ENCODE measurements at regions not wholly inside any gene's neighbourhood (a gene's known extent, or its start where the extent isn't known, plus 50 kb on each side); places are given as distances from the start of the nearest gene placed in this dataset.

GRCh38 chr9:20217596-20217995, 404.7 kb downstream of the MLLT3 start:
- H3F3A ChIP-seq (ENCODE audit: insufficient read depth, low read length) = no peaks in the 10 kb centered on the region
- no peak overlapping the region for H3K9ac ChIP-seq (ENCODE audit: low read length)
- no peaks in the 10 kb centered on the region for H3K27me3 ChIP-seq (ENCODE audit: insufficient read depth, low read length)
- H2AFZ ChIP-seq (ENCODE audit: low read length) = no peak overlapping the region
- H3K4me2 ChIP-seq (ENCODE audit: low read length) = no peak overlapping the region
- no peaks in the 10 kb centered on the region for H4K20me1 ChIP-seq (ENCODE audit: insufficient read depth, low read length)
- H3K4me3 ChIP-seq (ENCODE audit: low read depth, low read length, poor library complexity, severe bottlenecking) = no peak overlapping the region
- H3K36me3 ChIP-seq (ENCODE audit: insufficient read depth, low read length) = no peaks in the 10 kb centered on the region
- no peaks in the 10 kb centered on the region for H3K79me2 ChIP-seq (ENCODE audit: insufficient read depth, low read length)
- H3K4me1 ChIP-seq (ENCODE audit: insufficient read depth, low read length, severe bottlenecking) = no peaks in the 10 kb centered on the region
- H3K9me2 ChIP-seq (ENCODE audit: low read depth, low read length) = no peaks in the 10 kb centered on the region
- H3K9me3 ChIP-seq (ENCODE audit: low read length) = no peaks in the 10 kb centered on the region
- TF ChIP-seq CTCF (IDR thresholded peaks at IDR 0.05; ENCODE audit: low read length) = no peak
- TF ChIP-seq EZH2 (IDR thresholded peaks at IDR 0.05; ENCODE audit: borderline replicate concordance, low read length) = no peak
- H3K27ac ChIP-seq (ENCODE audit: low read depth, low read length, poor library complexity, severe bottlenecking) = no peak overlapping the region

GRCh38 chr9:20216438-20216837, 405.9 kb downstream of the MLLT3 start:
- TF ChIP-seq CTCF (IDR thresholded peaks at IDR 0.05; ENCODE audit: low read length) (no peak), EZH2 (IDR thresholded peaks at IDR 0.05; ENCODE audit: borderline replicate concordance, low read length) (no peak)

GRCh38 chr9:20215552-20215951, 406.7 kb downstream of the MLLT3 start:
- Histone ChIP-seq H4K20me1 (ENCODE audit: insufficient read depth, low read length) (no peaks in the 10 kb centered on the region), H2AFZ (ENCODE audit: low read length) (no peak overlapping the region), H3K9me3 (ENCODE audit: low read length) (no peaks in the 10 kb centered on the region), H3K9ac (ENCODE audit: low read length) (no peak overlapping the region), H3K4me1 (ENCODE audit: insufficient read depth, low read length, severe bottlenecking) (no peaks in the 10 kb centered on the region), H3K79me2 (ENCODE audit: insufficient read depth, low read length) (no peaks in the 10 kb centered on the region), H3F3A (ENCODE audit: insufficient read depth, low read length) (no peaks in the 10 kb centered on the region), H3K4me2 (ENCODE audit: low read length) (no peak overlapping the region), H3K27me3 (ENCODE audit: insufficient read depth, low read length) (no peaks in the 10 kb centered on the region), H3K27ac (ENCODE audit: low read depth, low read length, poor library complexity, severe bottlenecking) (no peak overlapping the region), H3K36me3 (ENCODE audit: insufficient read depth, low read length) (no peaks in the 10 kb centered on the region), H3K9me2 (ENCODE audit: low read depth, low read length) (no peaks in the 10 kb centered on the region), H3K4me3 (ENCODE audit: low read depth, low read length, poor library complexity, severe bottlenecking) (no peak overlapping the region)
- TF ChIP-seq EZH2 (IDR thresholded peaks at IDR 0.05; ENCODE audit: borderline replicate concordance, low read length) (no peak), CTCF (IDR thresholded peaks at IDR 0.05; ENCODE audit: low read length) (no peak)

More at GRCh38 chr9:20216438-20216837, 405.9 kb downstream of the MLLT3 start:
- H3K27ac ChIP-seq (ENCODE audit: low read depth, low read length, poor library complexity, severe bottlenecking) = no peak overlapping the region
- no peaks in the 10 kb centered on the region for H3K9me2 ChIP-seq (ENCODE audit: low read depth, low read length)
- H3K79me2 ChIP-seq (ENCODE audit: insufficient read depth, low read length) = no peaks in the 10 kb centered on the region
- no peaks in the 10 kb centered on the region for H4K20me1 ChIP-seq (ENCODE audit: insufficient read depth, low read length)
- no peak overlapping the region for H3K9ac ChIP-seq (ENCODE audit: low read length)
- no peaks in the 10 kb centered on the region for H3K9me3 ChIP-seq (ENCODE audit: low read length)
- H3K4me2 ChIP-seq (ENCODE audit: low read length) = no peak overlapping the region
- no peaks in the 10 kb centered on the region for H3F3A ChIP-seq (ENCODE audit: insufficient read depth, low read length)
- H3K4me3 ChIP-seq (ENCODE audit: low read depth, low read length, poor library complexity, severe bottlenecking) = no peak overlapping the region
- no peak overlapping the region for H2AFZ ChIP-seq (ENCODE audit: low read length)
- H3K27me3 ChIP-seq (ENCODE audit: insufficient read depth, low read length) = no peaks in the 10 kb centered on the region
- H3K36me3 ChIP-seq (ENCODE audit: insufficient read depth, low read length) = no peaks in the 10 kb centered on the region
- no peaks in the 10 kb centered on the region for H3K4me1 ChIP-seq (ENCODE audit: insufficient read depth, low read length, severe bottlenecking)
